HL-60 (cell line): ENCODE measurements at regions not wholly inside any gene's neighbourhood (a gene's known extent, or its start where the extent isn't known, plus 50 kb on each side); places are given as distances from the start of the nearest gene placed in this dataset.

Experiments
- GABPA ChIP-seq: IDR thresholded peaks from 2 replicates; pipeline ENCODE4 v1.6.1; 2012; ENCODE audit warnings: low read depth
- POLR2AphosphoS5 ChIP-seq: IDR thresholded peaks from 2 replicates; pipeline ENCODE4 v1.6.1; 2012; ENCODE audit warnings: low read depth
- SPI1 ChIP-seq: IDR thresholded peaks from 2 replicates; pipeline ENCODE4 v1.6.1; 2012; ENCODE audit warnings: low read depth, mild to moderate bottlenecking, borderline replicate concordance
- TF ChIP-seq, protein P1 (sequence below): IDR thresholded peaks from one replicate; pipeline ENCODE4 v1.5.1; 2011; ENCODE audit warnings: low read length, control low read depth, inconsistent platforms; ENCODE audit not compliant: insufficient read depth

DNA sequence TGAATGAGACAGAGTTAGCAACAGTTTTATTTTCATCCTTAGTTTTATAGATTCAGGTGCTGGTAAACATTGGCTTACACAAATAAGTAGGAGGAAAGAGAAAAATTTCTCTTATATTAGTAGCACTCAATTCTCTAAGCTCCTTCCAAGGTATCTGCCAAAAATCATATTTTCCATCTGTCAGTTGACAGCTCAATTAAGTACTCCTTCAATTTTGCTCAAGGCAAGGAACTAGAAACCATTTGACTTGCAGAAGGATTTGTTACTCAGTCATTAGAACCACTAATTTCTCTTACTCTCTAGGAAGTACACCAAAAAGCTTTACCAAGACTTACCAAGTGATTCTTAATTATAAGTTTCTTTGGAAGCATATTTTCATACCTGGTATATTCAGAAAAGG, 101.4 kb upstream of the ATP8B1 start:
- TF ChIP-seq, protein P1, sequence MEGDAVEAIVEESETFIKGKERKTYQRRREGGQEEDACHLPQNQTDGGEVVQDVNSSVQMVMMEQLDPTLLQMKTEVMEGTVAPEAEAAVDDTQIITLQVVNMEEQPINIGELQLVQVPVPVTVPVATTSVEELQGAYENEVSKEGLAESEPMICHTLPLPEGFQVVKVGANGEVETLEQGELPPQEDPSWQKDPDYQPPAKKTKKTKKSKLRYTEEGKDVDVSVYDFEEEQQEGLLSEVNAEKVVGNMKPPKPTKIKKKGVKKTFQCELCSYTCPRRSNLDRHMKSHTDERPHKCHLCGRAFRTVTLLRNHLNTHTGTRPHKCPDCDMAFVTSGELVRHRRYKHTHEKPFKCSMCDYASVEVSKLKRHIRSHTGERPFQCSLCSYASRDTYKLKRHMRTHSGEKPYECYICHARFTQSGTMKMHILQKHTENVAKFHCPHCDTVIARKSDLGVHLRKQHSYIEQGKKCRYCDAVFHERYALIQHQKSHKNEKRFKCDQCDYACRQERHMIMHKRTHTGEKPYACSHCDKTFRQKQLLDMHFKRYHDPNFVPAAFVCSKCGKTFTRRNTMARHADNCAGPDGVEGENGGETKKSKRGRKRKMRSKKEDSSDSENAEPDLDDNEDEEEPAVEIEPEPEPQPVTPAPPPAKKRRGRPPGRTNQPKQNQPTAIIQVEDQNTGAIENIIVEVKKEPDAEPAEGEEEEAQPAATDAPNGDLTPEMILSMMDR, result no peak
- TF ChIP-seq GABPA (no peak), POLR2AphosphoS5 (no peak), SPI1 (no peak)
